ENCODE measurements at regions not wholly inside any gene's neighbourhood (a gene's known extent, or its start where the extent isn't known, plus 50 kb on each side); places are given as distances from the start of the nearest gene placed in this dataset.

GRCh38 chr5:163386352-163386751, 51.0 kb upstream of the CCNG1 start:
- Mint-ChIP-seq H3K36me3 (ENCODE audit: insufficient read depth in 2 of 2) (peaks cover 0 to 3% of the 10 kb centered on the region in 2 donors), H3K4me1 (ENCODE audit: low read depth) (no peaks in the 10 kb centered on the region), H3K27me3 (ENCODE audit: low read depth) (peaks cover 15% of the 10 kb centered on the region), H3K27ac (no peak overlapping the region), H3K4me3 (no peak overlapping the region), H3K9me3 (no peaks in the 10 kb centered on the region)
- DNase-seq (no peak), ATAC-seq (replicated peaks in 1 of 2) (no peak)

- no peaks in the 10 kb centered on the region for H3K4me1 Mint-ChIP-seq (ENCODE audit: low read depth)
- DNase-seq = no peak
- H3K9me3 Mint-ChIP-seq = peaks cover 0 to 2% of the 10 kb centered on the region in 2 donors
- H3K36me3 Mint-ChIP-seq (ENCODE audit: insufficient read depth in 2 of 2) = peaks cover 0 to 3% of the 10 kb centered on the region in 2 donors
- no peak overlapping the region for H3K27ac Mint-ChIP-seq
- peaks cover 15% of the 10 kb centered on the region for H3K27me3 Mint-ChIP-seq (ENCODE audit: low read depth)
- ATAC-seq (replicated peaks in 1 of 2) = no peak
- H3K4me3 Mint-ChIP-seq = no peak overlapping the region
These were observed 49.6 kb upstream of the CCNG1 start for GRCh38 chr5:163387589-163388343.

Data from activated T-cell treated with anti-CD3 and anti-CD28 coated beads, Interleukin-2, amount 50 U/mL, for 72 hours (primary cell).